Tibial nerve (tissue), 4 donors: ENCODE measurements at regions not wholly inside any gene's neighbourhood (a gene's known extent, or its start where the extent isn't known, plus 50 kb on each side); places are given as distances from the start of the nearest gene placed in this dataset.

Source experiments
- DNase-seq, 2 donors: peaks; one replicate each; pipeline ENCODE4 v3.0.0-alpha.2; 2019; ENCODE audit warnings: low spot score in 2 of 2
- H3K27ac ChIP-seq, 4 donors: fragments of 200-600 bp; sonication (generic) in 3 of 4; one replicate each; pipeline ENCODE4 v1.5.1; 2017 to 2019; ENCODE audit warnings: mild to moderate bottlenecking in 1 of 4
- H3K27me3 ChIP-seq, 2 donors: fragments of 200-600 bp; sonication (generic) in 1 of 2; one replicate each; pipeline versions ENCODE4 v1.5.1 to v1.6.0; 2017 to 2019
- H3K36me3 ChIP-seq, 3 donors: fragments of 200-600 bp; sonication (generic); one replicate each; pipeline ENCODE4 v1.5.1; 2018 to 2019
- H3K4me1 ChIP-seq, 4 donors: fragments of 200-600 bp; sonication (generic) in 3 of 4; one replicate each; pipeline ENCODE4 v1.5.1; 2017 to 2019
- H3K4me3 ChIP-seq, 4 donors: fragments of 200-600 bp; sonication (generic) in 3 of 4; one replicate each; pipeline ENCODE4 v1.5.1; 2017 to 2019; ENCODE audit warnings: mild to moderate bottlenecking in 1 of 4, moderate library complexity in 1 of 4
- H3K9me3 ChIP-seq, 4 donors: fragments of 200-600 bp; sonication (generic) in 3 of 4; one replicate each; pipeline ENCODE4 v1.5.1; 2017 to 2019
- EP300 ChIP-seq, 2 donors: sonication (generic); formaldehyde crosslinking; IDR thresholded peaks; one replicate each; pipeline ENCODE4 v1.6.1; 2017; ENCODE audit warnings: antibody characterized with exemption in 2 of 2, mild to moderate bottlenecking in 1 of 2
- POLR2A ChIP-seq, 2 donors: fragments of 450-650 bp; IDR thresholded peaks; one replicate each; pipeline ENCODE4 v1.6.1; 2017; ENCODE audit warnings: antibody characterized with exemption in 2 of 2, mild to moderate bottlenecking in 2 of 2, moderate library complexity in 2 of 2
- WGBS, 2 donors: methylation state at CpG; one replicate each; pipeline ENCODE4 v1.1.5; 2018; 5-methylcytosine and 5-hydroxymethylcytosine counted together
- TF ChIP-seq, protein P1 (sequence below), 5 experiments: fragments of 200-600 bp in 3 of 5; fragments of 450-650 bp in 2 of 5; sonication (generic) in 3 of 5; IDR thresholded peaks; one replicate each; pipeline ENCODE4 v1.5.1; 2016 to 2019; ENCODE audit warnings: antibody characterized with exemption in 5 of 5, mild to moderate bottlenecking in 3 of 5, moderate library complexity in 2 of 5

DNA sequence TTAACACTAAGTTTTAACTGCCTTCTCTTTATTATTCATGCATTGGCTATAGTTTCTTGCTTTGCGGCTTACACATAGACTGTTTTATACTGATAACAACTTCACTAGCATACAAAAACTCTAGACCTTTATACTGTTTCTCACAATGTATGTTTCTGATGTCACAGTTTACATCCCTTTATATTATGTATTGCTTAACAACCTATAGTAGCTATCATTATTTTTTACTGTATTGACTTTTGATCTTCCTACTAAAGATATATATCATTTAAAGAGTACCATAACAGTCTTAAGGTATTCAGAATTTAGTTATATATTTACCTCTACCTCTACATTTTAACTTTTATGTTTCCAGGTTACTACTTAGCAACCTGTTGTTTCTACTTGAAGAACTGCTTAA is 543.3 kb upstream of the ARGLU1 start:
- H3K36me3 ChIP-seq = no peaks in the 10 kb centered on the region
- 92 to 96% methylated on average over 1 of the region's 1 CpG for WGBS, 2 donors
- H3K9me3 ChIP-seq = peaks cover 0 to 14% (median 0%) of the 10 kb centered on the region in 4 donors
- H3K4me1 ChIP-seq = no peaks in the 10 kb centered on the region
- H3K27me3 ChIP-seq = no peaks in the 10 kb centered on the region
- no peak for TF ChIP-seq EP300 (IDR thresholded peaks at IDR 0.05)
- no peak for TF ChIP-seq POLR2A (IDR thresholded peaks at IDR 0.05)
- TF ChIP-seq, protein P1, sequence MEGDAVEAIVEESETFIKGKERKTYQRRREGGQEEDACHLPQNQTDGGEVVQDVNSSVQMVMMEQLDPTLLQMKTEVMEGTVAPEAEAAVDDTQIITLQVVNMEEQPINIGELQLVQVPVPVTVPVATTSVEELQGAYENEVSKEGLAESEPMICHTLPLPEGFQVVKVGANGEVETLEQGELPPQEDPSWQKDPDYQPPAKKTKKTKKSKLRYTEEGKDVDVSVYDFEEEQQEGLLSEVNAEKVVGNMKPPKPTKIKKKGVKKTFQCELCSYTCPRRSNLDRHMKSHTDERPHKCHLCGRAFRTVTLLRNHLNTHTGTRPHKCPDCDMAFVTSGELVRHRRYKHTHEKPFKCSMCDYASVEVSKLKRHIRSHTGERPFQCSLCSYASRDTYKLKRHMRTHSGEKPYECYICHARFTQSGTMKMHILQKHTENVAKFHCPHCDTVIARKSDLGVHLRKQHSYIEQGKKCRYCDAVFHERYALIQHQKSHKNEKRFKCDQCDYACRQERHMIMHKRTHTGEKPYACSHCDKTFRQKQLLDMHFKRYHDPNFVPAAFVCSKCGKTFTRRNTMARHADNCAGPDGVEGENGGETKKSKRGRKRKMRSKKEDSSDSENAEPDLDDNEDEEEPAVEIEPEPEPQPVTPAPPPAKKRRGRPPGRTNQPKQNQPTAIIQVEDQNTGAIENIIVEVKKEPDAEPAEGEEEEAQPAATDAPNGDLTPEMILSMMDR (IDR thresholded peaks at IDR 0.05) = no peak
- H3K4me3 ChIP-seq = no peak overlapping the region
- no peak overlapping the region for H3K27ac ChIP-seq
- DNase-seq = no peak

- Histone ChIP-seq H3K4me3 (no peak overlapping the region), H3K4me1 (no peaks in the 10 kb centered on the region), H3K27me3 (no peaks in the 10 kb centered on the region), H3K9me3 (peaks cover 0 to 9% (median 0%) of the 10 kb centered on the region in 4 donors), H3K36me3 (no peaks in the 10 kb centered on the region), H3K27ac (no peak overlapping the region)
- TF ChIP-seq POLR2A (IDR thresholded peaks at IDR 0.05) (no peak), EP300 (IDR thresholded peaks at IDR 0.05) (no peak)
- TF ChIP-seq, protein P1 (IDR thresholded peaks at IDR 0.05) = no peak
- 27 to 44% methylated on average over 2 of the region's 2 CpGs for WGBS, 2 donors
- no peak for DNase-seq
Measured at GRCh38 chr13:107104631-107105030, 536.7 kb upstream of the ARGLU1 start.

DNA sequence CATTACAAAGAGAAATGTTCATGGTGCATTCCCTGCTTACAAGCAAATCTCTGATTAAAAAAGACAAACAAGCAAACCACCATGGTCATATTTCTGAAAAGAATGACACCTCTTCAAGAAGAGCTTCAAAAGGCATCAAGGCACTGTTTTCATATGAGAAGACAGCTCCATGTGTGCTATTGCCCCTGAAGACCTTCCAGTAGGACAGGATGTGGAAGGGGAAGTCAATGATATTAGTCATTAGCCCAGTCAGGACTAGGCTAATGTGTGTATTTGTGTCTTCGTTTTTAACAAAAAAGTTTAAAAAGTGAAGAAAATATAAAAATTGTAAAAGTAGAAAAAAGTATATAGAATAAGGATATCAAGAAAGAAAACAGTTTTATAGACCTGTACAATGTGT is 534.7 kb upstream of the ARGLU1 start:
- Histone ChIP-seq H3K4me3 (no peak overlapping the region), H3K36me3 (no peaks in the 10 kb centered on the region), H3K9me3 (no peaks in the 10 kb centered on the region), H3K27me3 (no peaks in the 10 kb centered on the region), H3K27ac (no peak overlapping the region), H3K4me1 (no peaks in the 10 kb centered on the region)
- WGBS, 2 donors = 59 to 67% methylated on average over 1 of the region's 1 CpG
- TF ChIP-seq POLR2A (IDR thresholded peaks at IDR 0.05) (no peak), EP300 (IDR thresholded peaks at IDR 0.05) (no peak)
- TF ChIP-seq, protein P1 (IDR thresholded peaks at IDR 0.05) = no peak
- no peak for DNase-seq

DNA sequence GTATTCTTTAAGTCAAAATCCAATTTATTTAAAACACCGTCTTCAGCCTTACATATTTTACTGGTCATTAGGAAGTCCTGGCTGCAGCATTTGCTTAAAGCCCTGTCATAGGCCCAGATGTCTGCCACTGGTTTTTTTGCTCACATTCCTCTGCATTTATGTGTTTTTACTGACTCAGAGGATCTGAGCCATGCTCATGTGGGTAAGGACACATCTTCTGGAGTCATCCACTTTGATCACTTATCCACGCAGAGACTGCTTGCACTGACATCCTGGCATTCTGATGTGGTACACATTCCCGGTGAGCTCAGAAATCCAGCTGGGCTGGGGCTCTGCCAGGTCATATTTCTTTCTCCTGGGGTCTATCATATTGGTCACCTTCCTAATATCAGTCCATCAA is 531.7 kb upstream of the ARGLU1 start:
- no peak for TF ChIP-seq POLR2A (IDR thresholded peaks at IDR 0.05)
- TF ChIP-seq EP300 (IDR thresholded peaks at IDR 0.05) = no peak
- TF ChIP-seq, protein P1 (IDR thresholded peaks at IDR 0.05) = no peak
- H3K4me1 ChIP-seq = no peaks in the 10 kb centered on the region
- H3K27me3 ChIP-seq = no peaks in the 10 kb centered on the region
- no peaks in the 10 kb centered on the region for H3K9me3 ChIP-seq
- no peak overlapping the region for H3K4me3 ChIP-seq
- DNase-seq = no peak
- H3K36me3 ChIP-seq = no peaks in the 10 kb centered on the region
- H3K27ac ChIP-seq = no peak overlapping the region
- WGBS, 2 donors = 93 to 94% methylated on average over 3 of the region's 3 CpGs

GRCh38 chr13:107097916-107098315 is 530.0 kb upstream of the ARGLU1 start:
- WGBS, 2 donors = 58 to 65% methylated on average over 7 of the region's 7 CpGs

More at GRCh38 chr13:107097916-107098315, 530.0 kb upstream of the ARGLU1 start:
- no peak for DNase-seq
- no peaks in the 10 kb centered on the region for H3K4me1 ChIP-seq
- no peaks in the 10 kb centered on the region for H3K27me3 ChIP-seq
- no peak overlapping the region for H3K27ac ChIP-seq
- H3K36me3 ChIP-seq = no peaks in the 10 kb centered on the region
- H3K4me3 ChIP-seq = no peak overlapping the region
- no peak for TF ChIP-seq EP300 (IDR thresholded peaks at IDR 0.05)
- no peak for TF ChIP-seq POLR2A (IDR thresholded peaks at IDR 0.05)
- TF ChIP-seq, protein P1 (IDR thresholded peaks at IDR 0.05) = no peak
- H3K9me3 ChIP-seq = no peaks in the 10 kb centered on the region
